BLaER1 (cell line): ENCODE measurements at regions not wholly inside any gene's neighbourhood (a gene's known extent, or its start where the extent isn't known, plus 50 kb on each side); places are given as distances from the start of the nearest gene placed in this dataset.

ENCODE experiments used
- H3K27ac ChIP-seq: shearing (Covaris generic); formaldehyde crosslinking; 2 replicates; pipeline ENCODE4 v1.8.1; 2022
- H3K27me3 ChIP-seq: shearing (Covaris generic); formaldehyde crosslinking; 2 replicates; pipeline ENCODE4 v1.8.1; 2022
- H3K36me3 ChIP-seq: shearing (Covaris generic); formaldehyde crosslinking; 2 replicates; pipeline ENCODE4 v1.8.1; 2022
- H3K4me1 ChIP-seq: shearing (Covaris generic); formaldehyde crosslinking; 2 replicates; pipeline ENCODE4 v1.8.1; 2022
- H3K4me2 ChIP-seq: shearing (Covaris generic); formaldehyde crosslinking; 2 replicates; pipeline ENCODE4 v1.8.1; 2022
- H3K4me3 ChIP-seq: shearing (Covaris generic); formaldehyde crosslinking; 2 replicates; pipeline ENCODE4 v1.8.1; 2022
- H3K9ac ChIP-seq: shearing (Covaris generic); formaldehyde crosslinking; 2 replicates; pipeline ENCODE4 v1.8.1; 2022
- H3K9me3 ChIP-seq: shearing (Covaris generic); formaldehyde crosslinking; 2 replicates; pipeline ENCODE4 v1.8.1; 2022
- H4K20me1 ChIP-seq: shearing (Covaris generic); formaldehyde crosslinking; 2 replicates; pipeline ENCODE4 v1.8.1; 2022
- Cebpa-rat ChIP-seq: shearing (Covaris generic); IDR thresholded peaks from 2 replicates; pipeline ENCODE4 v1.8.1; 2022

- Histone ChIP-seq H3K9ac (no peak overlapping the region), H4K20me1 (0 out of 2 replicates have a peak, but pooled peaks cover 9% of the 10 kb centered on the region), H3K27ac (no peak overlapping the region), H3K9me3 (no peaks in the 10 kb centered on the region), H3K4me3 (no peak overlapping the region), H3K4me1 (peaks cover 78% of the 10 kb centered on the region), H3K27me3 (peaks cover 6% of the 10 kb centered on the region; the same call in 1 of the 2 replicates), H3K4me2 (peak overlapping the region; percentile 32), H3K36me3 (no peaks in the 10 kb centered on the region)
- TF ChIP-seq Cebpa-rat = no peak
Measured at GRCh38 chr16:85506635-85506911, 106.5 kb upstream of the GSE1 start.

- Histone ChIP-seq H3K9me3 (no peaks in the 10 kb centered on the region), H3K4me3 (no peak overlapping the region), H3K36me3 (no peaks in the 10 kb centered on the region), H3K27ac (no peak overlapping the region), H3K9ac (no peak overlapping the region), H4K20me1 (0 out of 2 replicates have a peak, but pooled peaks cover 17% of the 10 kb centered on the region), H3K27me3 (peaks cover 6% of the 10 kb centered on the region; the same call in 1 of the 2 replicates), H3K4me2 (peak overlapping the region; percentile 32), H3K4me1 (peaks cover 78% of the 10 kb centered on the region)
- no peak for TF ChIP-seq Cebpa-rat
Measured at GRCh38 chr16:85507342-85507741, 105.8 kb upstream of the GSE1 start.

- no peak for TF ChIP-seq Cebpa-rat
- no peak overlapping the region for H3K27ac ChIP-seq
Measured at GRCh38 chr16:85508388-85508787, 104.7 kb upstream of the GSE1 start.

GRCh38 chr16:85508993-85509392 lies 104.1 kb upstream of the GSE1 start:
- Histone ChIP-seq H3K9ac (no peak overlapping the region), H3K27ac (no peak overlapping the region), H3K4me3 (no peak overlapping the region), H3K4me2 (no peak overlapping the region), H3K9me3 (no peaks in the 10 kb centered on the region), H3K4me1 (peaks cover 79% of the 10 kb centered on the region), H3K36me3 (no peaks in the 10 kb centered on the region), H3K27me3 (peaks cover 6% of the 10 kb centered on the region; the same call in 1 of the 2 replicates), H4K20me1 (0 out of 2 replicates have a peak, but pooled peaks cover 18% of the 10 kb centered on the region)
- TF ChIP-seq Cebpa-rat = no peak

More at GRCh38 chr16:85508388-85508787, 104.7 kb upstream of the GSE1 start:
- H3K4me1 ChIP-seq = peaks cover 79% of the 10 kb centered on the region
- no peak overlapping the region for H3K4me3 ChIP-seq
- H3K9me3 ChIP-seq = no peaks in the 10 kb centered on the region
- H3K27me3 ChIP-seq = peaks cover 6% of the 10 kb centered on the region; the same call in 1 of the 2 replicates
- H3K4me2 ChIP-seq = no peak overlapping the region
- H3K9ac ChIP-seq = no peak overlapping the region
- H4K20me1 ChIP-seq = 0 out of 2 replicates have a peak, but pooled peaks cover 18% of the 10 kb centered on the region
- no peaks in the 10 kb centered on the region for H3K36me3 ChIP-seq

GRCh38 chr16:85510041-85510659 lies 103.0 kb upstream of the GSE1 start:
- Histone ChIP-seq H3K36me3 (no peaks in the 10 kb centered on the region), H3K4me1 (peaks cover 79% of the 10 kb centered on the region), H3K4me2 (peak overlapping the region; percentile 65), H3K9me3 (no peaks in the 10 kb centered on the region), H4K20me1 (0 out of 2 replicates have a peak, but pooled peaks cover 18% of the 10 kb centered on the region), H3K27ac (no peak overlapping the region), H3K27me3 (peaks cover 6% of the 10 kb centered on the region; the same call in 1 of the 2 replicates), H3K4me3 (no peak overlapping the region), H3K9ac (no peak overlapping the region)
- no peak for TF ChIP-seq Cebpa-rat

GRCh38 chr16:85511938-85512807 lies 100.9 kb upstream of the GSE1 start:
- Histone ChIP-seq H3K27ac (no peak overlapping the region), H4K20me1 (0 out of 2 replicates have a peak, but pooled peaks cover 18% of the 10 kb centered on the region), H3K4me1 (peaks cover 79% of the 10 kb centered on the region), H3K27me3 (peaks cover 6% of the 10 kb centered on the region; the same call in 1 of the 2 replicates), H3K9me3 (no peaks in the 10 kb centered on the region), H3K36me3 (no peaks in the 10 kb centered on the region), H3K4me3 (no peak overlapping the region), H3K4me2 (peak overlapping the region; percentile 62), H3K9ac (no peak overlapping the region)
- TF ChIP-seq Cebpa-rat = no peak

GRCh38 chr16:85512808-85513115 lies 100.4 kb upstream of the GSE1 start:
- H3K9me3 ChIP-seq = no peaks in the 10 kb centered on the region
- no peak overlapping the region for H3K9ac ChIP-seq
- H3K4me2 ChIP-seq = peak overlapping the region; percentile 62
- H3K36me3 ChIP-seq = no peaks in the 10 kb centered on the region
- H3K27me3 ChIP-seq = peaks cover 6% of the 10 kb centered on the region; the same call in 1 of the 2 replicates
- H3K27ac ChIP-seq = no peak overlapping the region
- TF ChIP-seq Cebpa-rat = no peak
- 0 out of 2 replicates have a peak, but pooled peaks cover 18% of the 10 kb centered on the region for H4K20me1 ChIP-seq
- H3K4me3 ChIP-seq = no peak overlapping the region
- peaks cover 75% of the 10 kb centered on the region for H3K4me1 ChIP-seq

GRCh38 chr16:85513180-85513579 lies 99.9 kb upstream of the GSE1 start:
- H3K4me3 ChIP-seq = no peak overlapping the region
- H4K20me1 ChIP-seq = 0 out of 2 replicates have a peak, but pooled peaks cover 18% of the 10 kb centered on the region
- TF ChIP-seq Cebpa-rat = no peak
- H3K27ac ChIP-seq = peak overlapping the region; percentile 38; the same call in 1 of the 2 replicates
- H3K9ac ChIP-seq = 0 out of 2 replicates have a peak overlapping the region, but pooled peaks have one; percentile 29
- H3K27me3 ChIP-seq = peaks cover 6% of the 10 kb centered on the region; the same call in 1 of the 2 replicates
- peaks cover 75% of the 10 kb centered on the region for H3K4me1 ChIP-seq
- no peaks in the 10 kb centered on the region for H3K36me3 ChIP-seq
- peak overlapping the region; percentile 62 for H3K4me2 ChIP-seq
- no peaks in the 10 kb centered on the region for H3K9me3 ChIP-seq

GRCh38 chr16:85513649-85514048 lies 99.5 kb upstream of the GSE1 start:
- Histone ChIP-seq H3K27ac (peak overlapping the region; percentile 38; the same call in 1 of the 2 replicates), H3K9me3 (no peaks in the 10 kb centered on the region), H3K9ac (0 out of 2 replicates have a peak overlapping the region, but pooled peaks have one; percentile 29), H3K4me2 (peak overlapping the region; percentile 62), H3K4me3 (no peak overlapping the region), H3K4me1 (peaks cover 75% of the 10 kb centered on the region), H3K27me3 (peaks cover 6% of the 10 kb centered on the region; the same call in 1 of the 2 replicates), H3K36me3 (peaks cover 5% of the 10 kb centered on the region; the same call in 1 of the 2 replicates), H4K20me1 (0 out of 2 replicates have a peak, but pooled peaks cover 18% of the 10 kb centered on the region)
- no peak for TF ChIP-seq Cebpa-rat

- H3K27me3 ChIP-seq = peaks cover 6% of the 10 kb centered on the region; the same call in 1 of the 2 replicates
- H3K27ac ChIP-seq = peak overlapping the region; percentile 38; the same call in 1 of the 2 replicates
- H3K9me3 ChIP-seq = no peaks in the 10 kb centered on the region
- H3K4me2 ChIP-seq = peak overlapping the region; percentile 62
- 0 out of 2 replicates have a peak, but pooled peaks cover 18% of the 10 kb centered on the region for H4K20me1 ChIP-seq
- no peak overlapping the region for H3K4me3 ChIP-seq
- TF ChIP-seq Cebpa-rat = no peak
- no peak overlapping the region for H3K9ac ChIP-seq
- peaks cover 10% of the 10 kb centered on the region; the same call in 1 of the 2 replicates for H3K36me3 ChIP-seq
- peaks cover 75% of the 10 kb centered on the region for H3K4me1 ChIP-seq
Measured at GRCh38 chr16:85514295-85514597, 98.9 kb upstream of the GSE1 start.
